Glutamatergic neuron (in vitro differentiated cells): ENCODE measurements at regions not wholly inside any gene's neighbourhood (a gene's known extent, or its start where the extent isn't known, plus 50 kb on each side); places are given as distances from the start of the nearest gene placed in this dataset.
"Not testable (repeated sequence)": the region's sequence is repeated elsewhere in the genome, so short reads cannot be mapped to it uniquely, and the experiment has no call there.

Experiments
- DNase-seq: peaks from one replicate; pipeline ENCODE4 v3.0.0; 2022
- H3K27ac Mint-ChIP-seq: one replicate; pipeline ENCODE4 v1.8.0; 2020; ENCODE audit warnings: mild to moderate bottlenecking, mixed read lengths, inconsistent platforms; ENCODE audit not compliant: unreplicated experiment
- H3K27me3 Mint-ChIP-seq: one replicate; pipeline ENCODE4 v1.8.0; 2020; ENCODE audit warnings: mild to moderate bottlenecking, moderate library complexity, mixed read lengths, inconsistent platforms; ENCODE audit not compliant: unreplicated experiment
- H3K36me3 Mint-ChIP-seq: one replicate; pipeline ENCODE4 v1.8.0; 2020; ENCODE audit warnings: mild to moderate bottlenecking, mixed read lengths, inconsistent platforms; ENCODE audit not compliant: unreplicated experiment
- H3K4me1 Mint-ChIP-seq: one replicate; pipeline ENCODE4 v1.8.0; 2020; ENCODE audit warnings: mild to moderate bottlenecking, low read depth, mixed read lengths, inconsistent platforms; ENCODE audit not compliant: unreplicated experiment
- H3K4me3 Mint-ChIP-seq: one replicate; pipeline ENCODE4 v1.8.0; 2020; ENCODE audit warnings: mild to moderate bottlenecking, mixed read lengths, inconsistent platforms; ENCODE audit not compliant: unreplicated experiment
- H3K9me3 Mint-ChIP-seq: one replicate; pipeline ENCODE4 v1.8.0; 2020; ENCODE audit warnings: mild to moderate bottlenecking, moderate library complexity, mixed read lengths, inconsistent platforms; ENCODE audit not compliant: unreplicated experiment
- CTCF ChIP-seq: fragments of 200-600 bp; sonication (generic); IDR thresholded peaks from one replicate; pipeline ENCODE4 v1.5.0; 2021; ENCODE audit not compliant: partially characterized antibody, unreplicated experiment

- no peak for DNase-seq
Measured at GRCh38 chr2:138078153-138078552, 113.9 kb downstream of the HNMT start.

DNA sequence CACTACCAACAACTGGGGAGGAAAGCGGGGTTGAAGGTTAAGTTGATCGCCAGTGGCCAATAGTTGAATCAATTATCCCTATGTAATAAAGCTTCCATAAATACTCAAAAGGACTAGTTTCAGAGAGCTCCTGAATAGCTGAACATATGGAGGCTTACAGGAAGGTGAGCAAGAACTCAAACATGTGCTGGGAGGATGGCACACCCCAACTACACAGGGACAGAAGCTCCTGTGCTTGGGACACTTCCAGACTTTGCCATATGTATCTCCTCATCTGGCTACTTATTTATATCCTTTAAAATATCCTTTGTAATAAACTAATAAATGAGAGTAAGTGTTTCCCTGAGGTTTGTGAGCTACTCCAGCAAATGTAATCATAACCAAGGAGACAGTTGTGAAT is 115.7 kb downstream of the HNMT start:
- no peaks in the 10 kb centered on the region for H3K9me3 Mint-ChIP-seq
- no peak overlapping the region for H3K4me3 Mint-ChIP-seq
- H3K36me3 Mint-ChIP-seq = no peaks in the 10 kb centered on the region
- TF ChIP-seq CTCF = no peak
- H3K27ac Mint-ChIP-seq = no peak overlapping the region
- no peaks in the 10 kb centered on the region for H3K27me3 Mint-ChIP-seq
- peaks cover 12% of the 10 kb centered on the region for H3K4me1 Mint-ChIP-seq
- no peak for DNase-seq

More at GRCh38 chr2:138078153-138078552, 113.9 kb downstream of the HNMT start:
- Mint-ChIP-seq H3K4me1 (peaks cover 12% of the 10 kb centered on the region), H3K27me3 (no peaks in the 10 kb centered on the region), H3K4me3 (no peak overlapping the region), H3K9me3 (peaks cover 2% of the 10 kb centered on the region), H3K36me3 (no peaks in the 10 kb centered on the region), H3K27ac (no peak overlapping the region)
- TF ChIP-seq CTCF = no peak

GRCh38 chr2:138081225-138082073 is 117.2 kb downstream of the HNMT start:
- peaks cover 8% of the 10 kb centered on the region for H3K4me1 Mint-ChIP-seq
- TF ChIP-seq CTCF = no peak
- no peaks in the 10 kb centered on the region for H3K9me3 Mint-ChIP-seq
- no peak overlapping the region for H3K27ac Mint-ChIP-seq
- no peaks in the 10 kb centered on the region for H3K27me3 Mint-ChIP-seq
- no peak for DNase-seq
- H3K4me3 Mint-ChIP-seq = no peak overlapping the region
- no peaks in the 10 kb centered on the region for H3K36me3 Mint-ChIP-seq

- H3K9me3 Mint-ChIP-seq = no peaks in the 10 kb centered on the region
- no peaks in the 10 kb centered on the region for H3K36me3 Mint-ChIP-seq
- no peak overlapping the region for H3K4me3 Mint-ChIP-seq
- DNase-seq = no peak
- H3K4me1 Mint-ChIP-seq = peaks cover 7% of the 10 kb centered on the region
- no peaks in the 10 kb centered on the region for H3K27me3 Mint-ChIP-seq
- H3K27ac Mint-ChIP-seq = no peak overlapping the region
- TF ChIP-seq CTCF = no peak
Measured at GRCh38 chr2:138084206-138084605, 119.9 kb downstream of the HNMT start.

DNA sequence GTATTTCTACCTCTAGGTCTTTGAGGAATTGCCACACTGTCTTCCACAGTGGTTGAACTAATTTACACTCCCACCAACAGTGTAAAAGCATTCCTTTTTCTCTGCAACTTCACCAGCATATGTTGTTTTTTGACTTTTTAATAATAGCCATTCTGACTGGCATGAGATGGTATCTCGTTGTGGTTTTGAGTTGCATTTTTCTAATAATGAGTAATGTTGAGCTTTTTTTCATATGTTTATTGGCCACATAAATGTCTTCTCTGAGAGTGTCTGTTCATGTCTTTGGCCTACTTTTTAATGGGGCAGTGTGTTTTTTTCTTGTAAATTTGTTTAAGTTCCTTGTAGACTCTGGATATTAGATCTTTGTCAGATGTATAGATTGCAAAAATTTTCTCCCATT is 121.2 kb downstream of the HNMT start:
- H3K4me3 Mint-ChIP-seq, H3K36me3 Mint-ChIP-seq, H3K4me1 Mint-ChIP-seq, H3K9me3 Mint-ChIP-seq, DNase-seq, H3K27me3 Mint-ChIP-seq, H3K27ac Mint-ChIP-seq: not testable (repeated sequence)
